SK-N-SH treated with all-trans-retinoic acid at 6 μM for 48 hours (cell line): ENCODE measurements at regions not wholly inside any gene's neighbourhood (a gene's known extent, or its start where the extent isn't known, plus 50 kb on each side); places are given as distances from the start of the nearest gene placed in this dataset.

ENCODE experiments used
- ESRRG ChIP-seq: fragments of 250-450 bp; sonication (Bioruptor Pico); IDR thresholded peaks from 2 replicates; pipeline ENCODE4 v1.6.1; 2021; ENCODE audit warnings: mild to moderate bottlenecking
- ISL1 ChIP-seq: fragments of 250-450 bp; sonication (Bioruptor Pico); IDR thresholded peaks from 2 replicates; pipeline ENCODE4 v2.1.2; 2022; ENCODE audit warnings: mild to moderate bottlenecking, moderate library complexity
- PATZ1 ChIP-seq: fragments of 250-450 bp; sonication (Bioruptor Pico); IDR thresholded peaks from 2 replicates; pipeline ENCODE4 v1.8.0; 2020; ENCODE audit warnings: mild to moderate bottlenecking, moderate library complexity, borderline replicate concordance
- SNAI2 ChIP-seq: fragments of 250-450 bp; sonication (Bioruptor Pico); IDR thresholded peaks from 2 replicates; pipeline ENCODE4 v1.5.0; 2020; ENCODE audit warnings: mild to moderate bottlenecking, moderate library complexity
- TCF4 ChIP-seq: fragments of 250-450 bp; sonication (Bioruptor Pico); IDR thresholded peaks from 2 replicates; pipeline ENCODE4 v1.8.0; 2021; ENCODE audit warnings: mild to moderate bottlenecking, moderate library complexity, borderline replicate concordance
- TOX ChIP-seq: fragments of 250-450 bp; sonication (Bioruptor Pico); IDR thresholded peaks from 2 replicates; pipeline ENCODE4 v1.8.0; 2021; ENCODE audit warnings: mild to moderate bottlenecking, moderate library complexity, borderline replicate concordance
- ZC3H10 ChIP-seq: fragments of 250-450 bp; sonication (Bioruptor Pico); IDR thresholded peaks from 2 replicates; pipeline ENCODE4 v1.5.1; 2021; ENCODE audit warnings: mild to moderate bottlenecking, moderate library complexity
- ZFP3 ChIP-seq: fragments of 250-450 bp; sonication (Bioruptor Pico); IDR thresholded peaks from 2 replicates; pipeline ENCODE4 v1.5.0; 2020; ENCODE audit warnings: mild to moderate bottlenecking, moderate library complexity
- ZFP30 ChIP-seq: fragments of 450-650 bp; formaldehyde crosslinking; IDR thresholded peaks from 2 replicates; pipeline ENCODE4 v1.5.0; 2022; ENCODE audit warnings: mild to moderate bottlenecking, moderate library complexity
- ZNF70 ChIP-seq: fragments of 450-650 bp; formaldehyde crosslinking; IDR thresholded peaks from 2 replicates; pipeline ENCODE4 v1.5.0; 2020; ENCODE audit warnings: mild to moderate bottlenecking, moderate library complexity
- ZNF8 ChIP-seq: fragments of 450-650 bp; formaldehyde crosslinking; IDR thresholded peaks from 2 replicates; pipeline ENCODE4 v1.5.0; 2020; ENCODE audit warnings: mild to moderate bottlenecking, moderate library complexity
- TF ChIP-seq, protein P1 (sequence below): fragments of 250-450 bp; sonication (Bioruptor Pico); IDR thresholded peaks from 2 replicates; pipeline ENCODE4 v1.5.1; 2020; ENCODE audit warnings: low read depth, mild to moderate bottlenecking, moderate library complexity
- TF ChIP-seq, protein P2 (sequence below): fragments of 250-450 bp; sonication (Bioruptor Pico); IDR thresholded peaks from 2 replicates; pipeline ENCODE4 v1.8.0; 2021; ENCODE audit warnings: low read depth, mild to moderate bottlenecking, moderate library complexity, borderline replicate concordance

DNA sequence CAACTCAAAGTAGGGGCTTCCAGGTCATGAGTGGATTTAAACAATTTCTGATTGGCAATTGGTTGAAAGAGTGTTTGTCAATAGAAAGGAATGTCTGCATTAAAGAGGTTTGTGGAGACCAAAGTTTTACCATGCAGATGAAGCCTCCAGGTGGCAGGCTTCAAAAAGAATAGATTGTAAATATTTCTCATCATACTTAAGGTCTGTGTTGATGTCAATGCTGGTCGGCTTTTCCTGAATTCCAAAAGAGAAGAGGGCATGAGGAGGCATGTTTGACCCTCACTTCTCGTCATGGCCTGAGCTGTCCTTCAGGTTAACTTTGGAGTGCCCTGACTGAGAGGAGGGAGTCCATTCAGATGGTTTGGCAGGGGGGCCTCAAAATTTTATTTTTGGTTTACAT, 125.4 kb upstream of the RFC3 start:
- TF ChIP-seq ZNF70 (CRISPR knock-in tag) = no peak
- TF ChIP-seq, protein P1, sequence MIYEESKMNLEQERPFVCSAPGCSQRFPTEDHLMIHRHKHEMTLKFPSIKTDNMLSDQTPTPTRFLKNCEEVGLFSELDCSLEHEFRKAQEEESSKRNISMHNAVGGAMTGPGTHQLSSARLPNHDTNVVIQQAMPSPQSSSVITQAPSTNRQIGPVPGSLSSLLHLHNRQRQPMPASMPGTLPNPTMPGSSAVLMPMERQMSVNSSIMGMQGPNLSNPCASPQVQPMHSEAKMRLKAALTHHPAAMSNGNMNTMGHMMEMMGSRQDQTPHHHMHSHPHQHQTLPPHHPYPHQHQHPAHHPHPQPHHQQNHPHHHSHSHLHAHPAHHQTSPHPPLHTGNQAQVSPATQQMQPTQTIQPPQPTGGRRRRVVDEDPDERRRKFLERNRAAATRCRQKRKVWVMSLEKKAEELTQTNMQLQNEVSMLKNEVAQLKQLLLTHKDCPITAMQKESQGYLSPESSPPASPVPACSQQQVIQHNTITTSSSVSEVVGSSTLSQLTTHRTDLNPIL (CRISPR knock-in tag) = no peak
- no peak for TF ChIP-seq TCF4 (CRISPR knock-in tag)
- TF ChIP-seq PATZ1 (CRISPR knock-in tag) = no peak
- TF ChIP-seq ZFP30 (CRISPR knock-in tag) = no peak
- no peak for TF ChIP-seq ESRRG (CRISPR knock-in tag)
- no peak for TF ChIP-seq ZNF8 (CRISPR knock-in tag)
- no peak for TF ChIP-seq ZFP3 (CRISPR knock-in tag)
- TF ChIP-seq SNAI2 (CRISPR knock-in tag) = no peak
- no peak for TF ChIP-seq ISL1 (CRISPR knock-in tag)
- TF ChIP-seq, protein P2, sequence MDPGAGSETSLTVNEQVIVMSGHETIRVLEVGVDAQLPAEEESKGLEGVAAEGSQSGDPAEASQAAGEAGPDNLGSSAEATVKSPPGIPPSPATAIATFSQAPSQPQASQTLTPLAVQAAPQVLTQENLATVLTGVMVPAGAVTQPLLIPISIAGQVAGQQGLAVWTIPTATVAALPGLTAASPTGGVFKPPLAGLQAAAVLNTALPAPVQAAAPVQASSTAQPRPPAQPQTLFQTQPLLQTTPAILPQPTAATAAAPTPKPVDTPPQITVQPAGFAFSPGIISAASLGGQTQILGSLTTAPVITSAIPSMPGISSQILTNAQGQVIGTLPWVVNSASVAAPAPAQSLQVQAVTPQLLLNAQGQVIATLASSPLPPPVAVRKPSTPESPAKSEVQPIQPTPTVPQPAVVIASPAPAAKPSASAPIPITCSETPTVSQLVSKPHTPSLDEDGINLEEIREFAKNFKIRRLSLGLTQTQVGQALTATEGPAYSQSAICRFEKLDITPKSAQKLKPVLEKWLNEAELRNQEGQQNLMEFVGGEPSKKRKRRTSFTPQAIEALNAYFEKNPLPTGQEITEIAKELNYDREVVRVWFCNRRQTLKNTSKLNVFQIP (CRISPR knock-in tag) = no peak
- no peak for TF ChIP-seq ZC3H10 (CRISPR knock-in tag)
- no peak for TF ChIP-seq TOX (CRISPR knock-in tag)
